H9 (cell line): ENCODE measurements at regions not wholly inside any gene's neighbourhood (a gene's known extent, or its start where the extent isn't known, plus 50 kb on each side); places are given as distances from the start of the nearest gene placed in this dataset.

Source experiments
- DNase-seq: peaks from one replicate; pipeline ENCODE4 v3.0.0-alpha.2; 2017
- H2AFZ ChIP-seq: one replicate; pipeline ENCODE4 v1.6.1; 2013; ENCODE audit warnings: mild to moderate bottlenecking, low read length, control low read depth, moderate library complexity
- H2AK5ac ChIP-seq: 2 replicates; pipeline ENCODE4 v1.6.1; 2013; ENCODE audit warnings: low read length, control low read depth, mixed read lengths; ENCODE audit not compliant: insufficient read length
- H2BK120ac ChIP-seq: one replicate; pipeline ENCODE4 v1.6.1; 2013; ENCODE audit warnings: low read depth, mild to moderate bottlenecking, low read length, control low read depth, inconsistent platforms; ENCODE audit not compliant: poor library complexity, severe bottlenecking
- H2BK12ac ChIP-seq: 2 replicates; pipeline ENCODE4 v1.6.1; 2013; ENCODE audit warnings: low read length, control low read depth, mixed read lengths, low read depth; ENCODE audit not compliant: insufficient read length
- H2BK15ac ChIP-seq: 2 replicates; pipeline ENCODE4 v1.6.1; 2013; ENCODE audit warnings: low read depth, low read length, control low read depth
- H2BK20ac ChIP-seq: one replicate; pipeline ENCODE4 v1.6.1; 2013; ENCODE audit warnings: low read depth, mild to moderate bottlenecking, low read length, control low read depth, inconsistent platforms; ENCODE audit not compliant: poor library complexity, severe bottlenecking
- H2BK5ac ChIP-seq: 2 replicates; pipeline ENCODE4 v1.6.1; 2013; ENCODE audit warnings: low read length, control low read depth, mixed read lengths; ENCODE audit not compliant: insufficient read length
- H3K14ac ChIP-seq: 2 replicates; pipeline ENCODE4 v1.6.1; 2013; ENCODE audit warnings: low read length, control low read depth; ENCODE audit not compliant: insufficient read depth
- H3K18ac ChIP-seq: 2 replicates; pipeline ENCODE4 v1.6.1; 2013; ENCODE audit warnings: low read depth, mild to moderate bottlenecking, mixed read lengths, low read length, control low read depth; ENCODE audit not compliant: insufficient read length
- H3K23ac ChIP-seq: 2 replicates; pipeline ENCODE4 v1.6.1; 2013; ENCODE audit warnings: low read length, control low read depth, mixed read lengths, low read depth; ENCODE audit not compliant: insufficient read length
- H3K23me2 ChIP-seq: 2 replicates; pipeline ENCODE4 v1.6.1; 2013; ENCODE audit warnings: low read depth, mild to moderate bottlenecking, mixed read lengths, low read length, control low read depth; ENCODE audit not compliant: insufficient read length, poor library complexity, severe bottlenecking
- H3K27ac ChIP-seq: 2 replicates; pipeline ENCODE4 v1.5.1; 2013; ENCODE audit warnings: low read length, control low read depth, mixed read lengths, low read depth; ENCODE audit not compliant: insufficient read length
- H3K27me3 ChIP-seq: 2 replicates; pipeline ENCODE4 v1.6.1; 2013; ENCODE audit warnings: low read length, control low read depth, inconsistent platforms; ENCODE audit not compliant: insufficient read depth
- H3K4ac ChIP-seq: 2 replicates; pipeline ENCODE4 v1.6.1; 2013; ENCODE audit warnings: low read depth, mild to moderate bottlenecking, control low read depth, inconsistent platforms, low read length, moderate library complexity
- H3K4me1 ChIP-seq: 2 replicates; pipeline ENCODE4 v1.6.1; 2013; ENCODE audit warnings: low read length, control low read depth, inconsistent platforms; ENCODE audit not compliant: insufficient read depth
- H3K4me2 ChIP-seq: 2 replicates; pipeline ENCODE4 v1.6.1; 2013; ENCODE audit warnings: low read length, control low read depth, mixed read lengths; ENCODE audit not compliant: insufficient read length, insufficient read depth
- H3K56ac ChIP-seq: 2 replicates; pipeline ENCODE4 v1.6.1; 2013; ENCODE audit warnings: low read depth, mild to moderate bottlenecking, mixed read lengths, low read length, control low read depth; ENCODE audit not compliant: insufficient read length
- H3K79me1 ChIP-seq: 2 replicates; pipeline ENCODE4 v1.6.1; 2013; ENCODE audit warnings: low read depth, mild to moderate bottlenecking, moderate library complexity, low read length, control low read depth, inconsistent platforms; ENCODE audit not compliant: insufficient read depth, poor library complexity, severe bottlenecking
- H3K79me2 ChIP-seq: 2 replicates; pipeline ENCODE4 v1.6.1; 2013; ENCODE audit warnings: low read length, control low read depth, inconsistent platforms; ENCODE audit not compliant: insufficient read depth
- H3K9ac ChIP-seq: 2 replicates; pipeline ENCODE4 v1.6.1; 2013; ENCODE audit warnings: low read length, control low read depth, mixed read lengths; ENCODE audit not compliant: insufficient read length; ENCODE audit errors: extremely low read depth
- H3K9me3 ChIP-seq: one replicate; pipeline ENCODE4 v1.6.1; 2013; ENCODE audit warnings: low read depth, low read length, inconsistent platforms; ENCODE audit not compliant: control insufficient read depth
- H3T11ph ChIP-seq: one replicate; pipeline ENCODE4 v1.6.1; 2013; ENCODE audit warnings: mild to moderate bottlenecking, low read length, control low read depth, inconsistent platforms
- H4K20me1 ChIP-seq: one replicate; pipeline ENCODE4 v1.6.1; 2013; ENCODE audit not compliant: control insufficient read depth, insufficient read length, insufficient read depth
- H4K5ac ChIP-seq: 2 replicates; pipeline ENCODE4 v1.6.1; 2013; ENCODE audit warnings: low read depth, mild to moderate bottlenecking, mixed read lengths, low read length, control low read depth; ENCODE audit not compliant: insufficient read length
- H4K8ac ChIP-seq: replicated peaks from 2 replicates; pipeline ENCODE4 v1.6.1; 2013; ENCODE audit warnings: low read length, control low read depth, mixed read lengths, low read depth; ENCODE audit not compliant: insufficient read length
- H4K91ac ChIP-seq: 2 replicates; pipeline ENCODE4 v1.6.1; 2013; ENCODE audit warnings: low read depth, mild to moderate bottlenecking, moderate library complexity, mixed read lengths, low read length, control low read depth; ENCODE audit not compliant: insufficient read length
- H3K27ac Mint-ChIP-seq, 3 experiments: 2 replicates in 2 of 3; 3 replicates in 1 of 3; pipeline ENCODE4 v1.8.0; 2020 to 2021; ENCODE audit warnings: mixed read lengths in 3 of 3, mild to moderate bottlenecking in 1 of 3, moderate library complexity in 1 of 3
- H3K27me3 Mint-ChIP-seq: 2 replicates; pipeline ENCODE4 v1.8.0; 2021; ENCODE audit warnings: low read depth, mild to moderate bottlenecking, moderate library complexity, mixed read lengths
- H3K36me3 Mint-ChIP-seq, 3 experiments: 2 replicates in 2 of 3; 3 replicates in 1 of 3; pipeline ENCODE4 v1.8.0; 2020 to 2021; ENCODE audit warnings: low read depth in 3 of 3, mixed read lengths in 3 of 3; ENCODE audit not compliant: insufficient read depth in 1 of 3
- H3K4me1 Mint-ChIP-seq, 2 experiments: 2 replicates each; pipeline ENCODE4 v1.8.0; 2020; ENCODE audit warnings: mixed read lengths in 2 of 2
- H3K4me3 Mint-ChIP-seq, 2 experiments: 2 replicates in 1 of 2; 3 replicates in 1 of 2; pipeline ENCODE4 v1.8.0; 2020 to 2021; ENCODE audit warnings: mild to moderate bottlenecking in 2 of 2, mixed read lengths in 2 of 2, moderate library complexity in 1 of 2
- H3K9me3 Mint-ChIP-seq, 2 experiments: 2 replicates in 1 of 2; 3 replicates in 1 of 2; pipeline ENCODE4 v1.8.0; 2020; ENCODE audit warnings: mild to moderate bottlenecking in 2 of 2, mixed read lengths in 2 of 2, moderate library complexity in 1 of 2
- WGBS: extraction: QIAGEN DNeasy Blood & Tissue Kit; methylation state at CpG from one replicate; pipeline ENCODE4 v1.1.7; 2013; ENCODE audit warnings: missing lambda C conversion rate, low lambda C conversion rate, mixed read lengths; ENCODE audit not compliant: insufficient read length; ENCODE audit errors: extremely low coverage; 5-methylcytosine and 5-hydroxymethylcytosine counted together
- TF ChIP-seq, protein P1 (sequence below): fragments of 200-600 bp; sonication (generic); conservative IDR thresholded peaks from 3 replicates; pipeline ENCODE4 v1.8.0; 2021; ENCODE audit warnings: antibody characterized with exemption, mild to moderate bottlenecking

DNA sequence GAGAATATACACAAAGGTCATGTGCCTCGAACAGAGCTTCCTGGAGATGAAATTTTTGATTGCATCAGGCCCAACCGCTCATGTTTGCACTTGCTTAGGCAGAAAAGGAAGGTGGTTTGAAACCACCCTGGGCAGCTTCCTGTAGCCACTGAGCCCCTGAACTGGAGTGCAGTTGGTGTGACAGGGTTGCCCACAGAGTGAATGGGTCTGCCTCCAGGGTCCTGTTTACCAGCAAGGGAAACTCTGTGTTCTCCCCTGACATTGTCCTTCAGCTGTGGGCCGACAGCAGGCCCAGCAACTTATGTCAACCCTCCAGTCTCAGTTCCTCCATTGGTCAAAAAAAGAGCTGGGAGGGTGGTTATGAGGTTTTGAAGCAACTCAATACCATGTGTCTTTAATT is 289.6 kb downstream of the KIF4B start:
- Histone ChIP-seq H2AK5ac (no peak overlapping the region), H4K8ac (no peak overlapping the region), H2BK120ac (no peak overlapping the region), H3K56ac (no peak overlapping the region), H3K14ac (no peak overlapping the region), H4K91ac (no peak overlapping the region), H3K9ac (no peak overlapping the region), H2AFZ (no peak overlapping the region), H3K27ac (no peak overlapping the region), H3K79me1 (no peaks in the 10 kb centered on the region), H2BK5ac (no peak overlapping the region), H3K79me2 (no peaks in the 10 kb centered on the region), H3T11ph (no peak overlapping the region), H2BK12ac (no peak overlapping the region), H4K5ac (no peak overlapping the region), H3K18ac (no peak overlapping the region), H3K23ac (no peak overlapping the region), H2BK15ac (no peak overlapping the region), H2BK20ac (no peak overlapping the region), H3K4me1 (no peaks in the 10 kb centered on the region; the same call in 1 of the 2 replicates), H4K20me1 (no peaks in the 10 kb centered on the region), H3K9me3 (no peaks in the 10 kb centered on the region), H3K4me2 (no peak overlapping the region), H3K27me3 (no peaks in the 10 kb centered on the region), H3K4ac (no peak overlapping the region), H3K23me2 (no peaks in the 10 kb centered on the region)
- TF ChIP-seq, protein P1, sequence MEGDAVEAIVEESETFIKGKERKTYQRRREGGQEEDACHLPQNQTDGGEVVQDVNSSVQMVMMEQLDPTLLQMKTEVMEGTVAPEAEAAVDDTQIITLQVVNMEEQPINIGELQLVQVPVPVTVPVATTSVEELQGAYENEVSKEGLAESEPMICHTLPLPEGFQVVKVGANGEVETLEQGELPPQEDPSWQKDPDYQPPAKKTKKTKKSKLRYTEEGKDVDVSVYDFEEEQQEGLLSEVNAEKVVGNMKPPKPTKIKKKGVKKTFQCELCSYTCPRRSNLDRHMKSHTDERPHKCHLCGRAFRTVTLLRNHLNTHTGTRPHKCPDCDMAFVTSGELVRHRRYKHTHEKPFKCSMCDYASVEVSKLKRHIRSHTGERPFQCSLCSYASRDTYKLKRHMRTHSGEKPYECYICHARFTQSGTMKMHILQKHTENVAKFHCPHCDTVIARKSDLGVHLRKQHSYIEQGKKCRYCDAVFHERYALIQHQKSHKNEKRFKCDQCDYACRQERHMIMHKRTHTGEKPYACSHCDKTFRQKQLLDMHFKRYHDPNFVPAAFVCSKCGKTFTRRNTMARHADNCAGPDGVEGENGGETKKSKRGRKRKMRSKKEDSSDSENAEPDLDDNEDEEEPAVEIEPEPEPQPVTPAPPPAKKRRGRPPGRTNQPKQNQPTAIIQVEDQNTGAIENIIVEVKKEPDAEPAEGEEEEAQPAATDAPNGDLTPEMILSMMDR = no peak
- peaks cover 0 to 2% of the 10 kb centered on the region in 2 experiments; a peak in 3 of 4 replicates for H3K4me1 Mint-ChIP-seq
- no peak overlapping the region for H3K4me3 Mint-ChIP-seq
- no peaks in the 10 kb centered on the region for H3K36me3 Mint-ChIP-seq
- no peak overlapping the region for H3K27ac Mint-ChIP-seq
- WGBS = no CpG with 5 or more reads among the region's 3 CpGs
- H3K9me3 Mint-ChIP-seq = no peaks in the 10 kb centered on the region; a peak in 1 of 5 replicates
- H3K27me3 Mint-ChIP-seq = no peaks in the 10 kb centered on the region
- DNase-seq = no peak
